Transverse colon (tissue), 4 donors: ENCODE measurements at regions not wholly inside any gene's neighbourhood (a gene's known extent, or its start where the extent isn't known, plus 50 kb on each side); places are given as distances from the start of the nearest gene placed in this dataset.

Source experiments
- DNase-seq: peaks from one replicate; pipeline ENCODE4 v3.0.0-alpha.2; 2019
- H3K27ac ChIP-seq, 4 donors: fragments of 200-600 bp; sonication (generic); 2 replicates each; pipeline ENCODE4 v1.5.1; 2016 to 2018; ENCODE audit warnings: inconsistent platforms in 4 of 4
- H3K27me3 ChIP-seq: fragments of 200-600 bp; sonication (generic); 2 replicates; pipeline ENCODE4 v1.5.1; 2017; ENCODE audit warnings: inconsistent platforms
- H3K36me3 ChIP-seq, 4 donors: fragments of 200-600 bp; sonication (generic); 2 replicates each; pipeline ENCODE4 v1.5.1; 2017 to 2019; ENCODE audit warnings: inconsistent platforms in 4 of 4
- H3K4me1 ChIP-seq, 4 donors: fragments of 200-600 bp; sonication (generic); 2 replicates each; pipeline ENCODE4 v1.5.1; 2017 to 2020; ENCODE audit warnings: inconsistent platforms in 4 of 4
- H3K4me3 ChIP-seq, 4 donors: fragments of 200-600 bp; sonication (generic); 1 replicate in 1 of 4; 2 replicates in 3 of 4; pipeline versions ENCODE4 v1.5.1 to v1.6.1; 2017 to 2019; ENCODE audit warnings: inconsistent platforms in 4 of 4
- H3K9me3 ChIP-seq, 2 donors: fragments of 200-600 bp; sonication (generic); 2 replicates each; pipeline ENCODE4 v1.5.1; 2017 to 2019; ENCODE audit warnings: inconsistent platforms in 2 of 2
- CTCF ChIP-seq, 5 experiments: fragments of 200-600 bp in 3 of 5; fragments of 450-650 bp in 2 of 5; sonication (generic) in 3 of 5; IDR thresholded peaks; 1 replicate in 2 of 5; 2 replicates in 3 of 5; pipeline ENCODE4 v1.5.1; 2016 to 2017; ENCODE audit warnings: antibody characterized with exemption in 5 of 5, inconsistent platforms in 3 of 5, mild to moderate bottlenecking in 2 of 5, moderate library complexity in 1 of 5
- EP300 ChIP-seq: sonication (generic); formaldehyde crosslinking; IDR thresholded peaks from one replicate; pipeline ENCODE4 v1.6.1; 2017; ENCODE audit warnings: antibody characterized with exemption, low read depth
- POLR2A ChIP-seq: fragments of 450-650 bp; IDR thresholded peaks from one replicate; pipeline ENCODE4 v1.6.1; 2016; ENCODE audit warnings: antibody characterized with exemption, mild to moderate bottlenecking, moderate library complexity
- POLR2AphosphoS5 ChIP-seq, 3 donors: sonication (generic); formaldehyde crosslinking; IDR thresholded peaks; one replicate each; pipeline ENCODE4 v1.6.1; 2016; ENCODE audit warnings: antibody characterized with exemption in 3 of 3
- WGBS, 2 donors: methylation state at CpG; one replicate each; pipeline ENCODE4 v1.1.5; 2018; ENCODE audit warnings: low coverage in 1 of 2; 5-methylcytosine and 5-hydroxymethylcytosine counted together
- in situ Hi-C, 4 donors: fragments of 200-750 bp; cut with MboI; loops; one replicate each; pipeline versions ENCODE4 v1.15.0 to v1.15.1; 2017; ENCODE audit warnings: low sequenced_read_pairs in 3 of 4, low pct_ligation_motif_present in 1 of 4, low pct_unique_long_range_greater_than_20kb in 1 of 4
- intact Hi-C: fragments of 100-400 bp; cut with DNase I; formaldehyde crosslinking; loops from one replicate; pipeline ENCODE4 v1.15.1; 2023; ENCODE audit warnings: low total_unique reads

GRCh38 chr17:62866471-62866870 is 58.4 kb upstream of the MARCHF10 start:
- H3K36me3 ChIP-seq = no peaks in the 10 kb centered on the region
- no peaks in the 10 kb centered on the region for H3K4me1 ChIP-seq
- DNase-seq = no peak
- 59% methylated on average over 3 of the region's 3 CpGs; no CpG with 5 or more reads in 1 of the 2 donors for WGBS, 2 donors
- H3K9me3 ChIP-seq = no peaks in the 10 kb centered on the region
- TF ChIP-seq EP300 (no peak), POLR2AphosphoS5 (IDR thresholded peaks at IDR 0.05) (no peak), POLR2A (no peak), CTCF (IDR thresholded peaks at IDR 0.05) (no peak)
- no peak overlapping the region for H3K27ac ChIP-seq
- intact Hi-C loops = no loop called here
- peaks cover 3% of the 10 kb centered on the region for H3K27me3 ChIP-seq
- in situ Hi-C loops = no loop called here
- H3K4me3 ChIP-seq = no peak overlapping the region

- in situ Hi-C loops = no loop called here
- Histone ChIP-seq H3K36me3 (no peaks in the 10 kb centered on the region), H3K9me3 (no peaks in the 10 kb centered on the region), H3K27ac (no peak overlapping the region), H3K27me3 (peaks cover 3% of the 10 kb centered on the region), H3K4me1 (no peaks in the 10 kb centered on the region), H3K4me3 (no peak overlapping the region)
- TF ChIP-seq POLR2AphosphoS5 (IDR thresholded peaks at IDR 0.05) (no peak), CTCF (IDR thresholded peaks at IDR 0.05) (no peak), POLR2A (no peak), EP300 (no peak)
- intact Hi-C loops = no loop called here
- no peak for DNase-seq
- 62 to 71% methylated on average over 1 of the region's 1 CpG for WGBS, 2 donors
Measured at GRCh38 chr17:62865586-62865985, 57.5 kb upstream of the MARCHF10 start.

- TF ChIP-seq CTCF (IDR thresholded peaks at IDR 0.05) = no peak
- TF ChIP-seq POLR2A = no peak
- no peak for TF ChIP-seq EP300
- no peak for TF ChIP-seq POLR2AphosphoS5 (IDR thresholded peaks at IDR 0.05)
- no peak overlapping the region for H3K4me3 ChIP-seq
- intact Hi-C loops (no loop called here), in situ Hi-C loops (no loop called here)
- no peaks in the 10 kb centered on the region for H3K9me3 ChIP-seq
- H3K4me1 ChIP-seq = no peaks in the 10 kb centered on the region
- 79 to 83% methylated on average over 1 to 2 of the region's 2 CpGs for WGBS, 2 donors
- DNase-seq = no peak
- no peaks in the 10 kb centered on the region for H3K27me3 ChIP-seq
- no peak overlapping the region for H3K27ac ChIP-seq
- no peaks in the 10 kb centered on the region for H3K36me3 ChIP-seq
Measured at GRCh38 chr17:62862251-62862650, 54.1 kb upstream of the MARCHF10 start.

- H3K9me3 ChIP-seq = no peaks in the 10 kb centered on the region
- no peaks in the 10 kb centered on the region for H3K36me3 ChIP-seq
- DNase-seq = no peak
- H3K27ac ChIP-seq = no peak overlapping the region
- 66% methylated on average over 8 of the region's 8 CpGs; no CpG with 5 or more reads in 1 of the 2 donors for WGBS, 2 donors
- no peaks in the 10 kb centered on the region for H3K4me1 ChIP-seq
- no peaks in the 10 kb centered on the region for H3K27me3 ChIP-seq
- TF ChIP-seq EP300 (no peak), CTCF (IDR thresholded peaks at IDR 0.05) (no peak), POLR2A (no peak), POLR2AphosphoS5 (IDR thresholded peaks at IDR 0.05) (no peak)
- intact Hi-C loops (no loop called here), in situ Hi-C loops (no loop called here)
- no peak overlapping the region for H3K4me3 ChIP-seq
Measured at GRCh38 chr17:62860962-62861873, 53.1 kb upstream of the MARCHF10 start.
